Glomerular endothelial cell (primary cell): ENCODE measurements at regions not wholly inside any gene's neighbourhood (a gene's known extent, or its start where the extent isn't known, plus 50 kb on each side); places are given as distances from the start of the nearest gene placed in this dataset.

Source experiments
- DNase-seq: peaks from one replicate; pipeline ENCODE4 v3.0.0-alpha.2; 2011; ENCODE audit warnings: low read depth, low spot score; ENCODE audit errors: extremely low read depth

GRCh38 chr11:109150581-109150980 is 271.4 kb upstream of the C11orf87 start:
- no peak for DNase-seq

GRCh38 chr11:109153836-109154235 is 268.2 kb upstream of the C11orf87 start:
- DNase-seq = no peak

GRCh38 chr11:109155291-109155690 is 266.7 kb upstream of the C11orf87 start:
- no peak for DNase-seq

- no peak for DNase-seq
Observed at GRCh38 chr11:109165035-109165434, 257.0 kb upstream of the C11orf87 start.

GRCh38 chr11:109166441-109166840 is 255.5 kb upstream of the C11orf87 start:
- no peak for DNase-seq

GRCh38 chr11:109173504-109173903 is 248.5 kb upstream of the C11orf87 start:
- DNase-seq = no peak

- DNase-seq = no peak
Observed at GRCh38 chr11:109184376-109184775, 237.6 kb upstream of the C11orf87 start.

GRCh38 chr11:109192864-109193263 is 229.1 kb upstream of the C11orf87 start:
- DNase-seq = no peak

- DNase-seq = no peak
Observed at GRCh38 chr11:109193880-109194279, 228.1 kb upstream of the C11orf87 start.

GRCh38 chr11:109196016-109196415 is 226.0 kb upstream of the C11orf87 start:
- DNase-seq = no peak

GRCh38 chr11:109197656-109198055 is 224.3 kb upstream of the C11orf87 start:
- no peak for DNase-seq

GRCh38 chr11:109203176-109203575 is 218.8 kb upstream of the C11orf87 start:
- no peak for DNase-seq

GRCh38 chr11:109205312-109205711 is 216.7 kb upstream of the C11orf87 start:
- no peak for DNase-seq

- no peak for DNase-seq
Observed at GRCh38 chr11:109208121-109208520, 213.9 kb upstream of the C11orf87 start.

- no peak for DNase-seq
Observed at GRCh38 chr11:109209572-109209971, 212.4 kb upstream of the C11orf87 start.

GRCh38 chr11:109221190-109221589 is 200.8 kb upstream of the C11orf87 start:
- no peak for DNase-seq

GRCh38 chr11:109222761-109223160 is 199.2 kb upstream of the C11orf87 start:
- no peak for DNase-seq

- no peak for DNase-seq
Observed at GRCh38 chr11:109223451-109223850, 198.5 kb upstream of the C11orf87 start.

GRCh38 chr11:109229682-109230081 is 192.3 kb upstream of the C11orf87 start:
- DNase-seq = no peak

GRCh38 chr11:109236188-109236587 is 185.8 kb upstream of the C11orf87 start:
- no peak for DNase-seq

GRCh38 chr11:109236696-109237095 is 185.3 kb upstream of the C11orf87 start:
- no peak for DNase-seq

- DNase-seq = no peak
Observed at GRCh38 chr11:109237636-109238035, 184.4 kb upstream of the C11orf87 start.

GRCh38 chr11:109241988-109242536 is 179.9 kb upstream of the C11orf87 start:
- DNase-seq = no peak
